Vagina (tissue), 2 donors: ENCODE measurements at regions not wholly inside any gene's neighbourhood (a gene's known extent, or its start where the extent isn't known, plus 50 kb on each side); places are given as distances from the start of the nearest gene placed in this dataset.

Experiments
- DNase-seq, 2 donors: peaks; one replicate each; pipeline ENCODE4 v3.0.0-alpha.2; 2017; ENCODE audit errors: extremely low spot score in 2 of 2
- H3K27ac ChIP-seq: fragments of 200-600 bp; sonication (generic); one replicate; pipeline ENCODE4 v1.5.1; 2019
- H3K27me3 ChIP-seq: fragments of 200-600 bp; sonication (generic); one replicate; pipeline ENCODE4 v1.5.1; 2019
- H3K36me3 ChIP-seq, 2 donors: fragments of 200-600 bp; sonication (generic); one replicate each; pipeline ENCODE4 v1.5.1; 2017 to 2019
- H3K4me1 ChIP-seq: fragments of 200-600 bp; sonication (generic); one replicate; pipeline ENCODE4 v1.5.1; 2019
- H3K4me3 ChIP-seq, 2 donors: fragments of 200-600 bp; sonication (generic); 1 replicate in 1 of 2; 2 replicates in 1 of 2; pipeline ENCODE4 v1.5.1; 2016 to 2019
- H3K9me3 ChIP-seq: fragments of 200-600 bp; sonication (generic); one replicate; pipeline ENCODE4 v1.5.1; 2019
- POLR2A ChIP-seq, 2 donors: fragments of 450-650 bp; IDR thresholded peaks; one replicate each; pipeline ENCODE4 v1.6.1; 2017; ENCODE audit warnings: antibody characterized with exemption in 2 of 2, mild to moderate bottlenecking in 2 of 2, moderate library complexity in 2 of 2
- POLR2AphosphoS5 ChIP-seq, 2 donors: sonication (generic); formaldehyde crosslinking; IDR thresholded peaks; one replicate each; pipeline ENCODE4 v1.9.0; 2017; ENCODE audit warnings: antibody characterized with exemption in 2 of 2, mild to moderate bottlenecking in 2 of 2, low read depth in 1 of 2; ENCODE audit not compliant: insufficient read depth in 1 of 2
- intact Hi-C: fragments of 100-400 bp; cut with DNase I; formaldehyde crosslinking; loops from one replicate; pipeline ENCODE4 v1.15.1; 2023
- TF ChIP-seq, protein P1 (sequence below), 3 experiments: fragments of 450-650 bp in 2 of 3; fragments of 200-600 bp in 1 of 3; sonication (generic) in 1 of 3; IDR thresholded peaks; one replicate each; pipeline ENCODE4 v1.5.1; 2017 to 2019; ENCODE audit warnings: antibody characterized with exemption in 3 of 3, mild to moderate bottlenecking in 2 of 3, moderate library complexity in 2 of 3

DNA sequence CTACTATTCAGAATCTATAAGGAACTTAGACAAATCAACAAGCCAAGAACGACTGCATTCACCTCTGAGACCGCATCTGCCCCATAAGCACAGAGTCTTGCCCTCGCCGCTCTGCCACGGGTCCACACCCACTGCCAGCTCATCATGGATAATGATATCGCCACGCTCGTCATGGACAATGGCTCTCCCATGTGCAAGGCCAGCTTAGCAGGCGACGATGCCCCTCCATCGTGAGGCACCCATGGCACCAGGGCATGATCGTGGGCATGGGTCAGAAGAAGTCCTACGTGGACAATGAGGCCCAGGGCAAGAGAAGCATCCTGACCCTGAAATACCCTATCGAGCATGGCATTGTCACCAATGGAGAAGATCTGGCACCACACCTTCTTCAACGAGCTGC is 92.1 kb upstream of the FXR1 start:
- no peak overlapping the region for H3K27ac ChIP-seq
- TF ChIP-seq, protein P1, sequence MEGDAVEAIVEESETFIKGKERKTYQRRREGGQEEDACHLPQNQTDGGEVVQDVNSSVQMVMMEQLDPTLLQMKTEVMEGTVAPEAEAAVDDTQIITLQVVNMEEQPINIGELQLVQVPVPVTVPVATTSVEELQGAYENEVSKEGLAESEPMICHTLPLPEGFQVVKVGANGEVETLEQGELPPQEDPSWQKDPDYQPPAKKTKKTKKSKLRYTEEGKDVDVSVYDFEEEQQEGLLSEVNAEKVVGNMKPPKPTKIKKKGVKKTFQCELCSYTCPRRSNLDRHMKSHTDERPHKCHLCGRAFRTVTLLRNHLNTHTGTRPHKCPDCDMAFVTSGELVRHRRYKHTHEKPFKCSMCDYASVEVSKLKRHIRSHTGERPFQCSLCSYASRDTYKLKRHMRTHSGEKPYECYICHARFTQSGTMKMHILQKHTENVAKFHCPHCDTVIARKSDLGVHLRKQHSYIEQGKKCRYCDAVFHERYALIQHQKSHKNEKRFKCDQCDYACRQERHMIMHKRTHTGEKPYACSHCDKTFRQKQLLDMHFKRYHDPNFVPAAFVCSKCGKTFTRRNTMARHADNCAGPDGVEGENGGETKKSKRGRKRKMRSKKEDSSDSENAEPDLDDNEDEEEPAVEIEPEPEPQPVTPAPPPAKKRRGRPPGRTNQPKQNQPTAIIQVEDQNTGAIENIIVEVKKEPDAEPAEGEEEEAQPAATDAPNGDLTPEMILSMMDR (IDR thresholded peaks at IDR 0.05): no peak
- H3K9me3 ChIP-seq: no peaks in the 10 kb centered on the region
- no peak overlapping the region for H3K4me3 ChIP-seq
- intact Hi-C loops: no loop called here
- no peak for DNase-seq
- H3K27me3 ChIP-seq: no peaks in the 10 kb centered on the region
- H3K36me3 ChIP-seq: no peaks in the 10 kb centered on the region
- H3K4me1 ChIP-seq: no peaks in the 10 kb centered on the region

DNA sequence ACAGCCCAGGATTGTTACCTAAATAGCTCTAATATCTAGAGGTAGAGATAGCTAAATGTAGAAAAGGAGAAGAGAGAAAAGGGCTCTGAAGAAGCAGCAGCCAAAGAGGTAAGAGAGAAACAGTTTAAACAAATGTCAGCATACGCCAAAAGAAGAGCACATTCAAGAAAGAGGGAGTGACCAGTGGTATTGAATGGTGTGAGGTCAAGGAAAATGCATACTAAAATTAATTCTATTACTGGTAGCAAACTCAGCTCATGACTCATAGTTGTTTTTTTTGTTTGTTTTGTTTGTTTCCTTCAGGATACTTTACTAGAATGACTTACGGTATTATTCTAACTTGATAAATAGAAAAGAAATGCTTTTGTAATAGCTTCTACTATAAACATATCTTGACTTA is 86.5 kb upstream of the FXR1 start:
- Histone ChIP-seq H3K4me1 (no peaks in the 10 kb centered on the region), H3K9me3 (no peaks in the 10 kb centered on the region), H3K27ac (no peak overlapping the region), H3K4me3 (no peak overlapping the region), H3K27me3 (no peaks in the 10 kb centered on the region), H3K36me3 (no peaks in the 10 kb centered on the region)
- intact Hi-C loops: no loop called here
- no peak for DNase-seq
- TF ChIP-seq POLR2A (IDR thresholded peaks at IDR 0.05) (no peak), POLR2AphosphoS5 (IDR thresholded peaks at IDR 0.05; ENCODE audit: insufficient read depth in 1 of 2, low read depth in 1 of 2) (no peak)
- TF ChIP-seq, protein P1 (IDR thresholded peaks at IDR 0.05): no peak

- Histone ChIP-seq H3K4me1 (no peaks in the 10 kb centered on the region), H3K27me3 (no peaks in the 10 kb centered on the region), H3K4me3 (no peak overlapping the region), H3K9me3 (no peaks in the 10 kb centered on the region), H3K36me3 (no peaks in the 10 kb centered on the region), H3K27ac (no peak overlapping the region)
- no peak for DNase-seq
- no peak for TF ChIP-seq POLR2AphosphoS5 (IDR thresholded peaks at IDR 0.05; ENCODE audit: insufficient read depth in 1 of 2, low read depth in 1 of 2)
- TF ChIP-seq, protein P1 (IDR thresholded peaks at IDR 0.05): no peak
- TF ChIP-seq POLR2A (IDR thresholded peaks at IDR 0.05): no peak
- intact Hi-C loops: no loop called here
These were observed 85.3 kb upstream of the FXR1 start for GRCh38 chr3:180827171-180827570.

GRCh38 chr3:180828001-180828720 is 84.3 kb upstream of the FXR1 start:
- Histone ChIP-seq H3K4me1 (no peaks in the 10 kb centered on the region), H3K4me3 (no peak overlapping the region), H3K36me3 (no peaks in the 10 kb centered on the region), H3K27me3 (no peaks in the 10 kb centered on the region), H3K27ac (no peak overlapping the region), H3K9me3 (no peaks in the 10 kb centered on the region)
- no peak for TF ChIP-seq POLR2A (IDR thresholded peaks at IDR 0.05)
- intact Hi-C loops: no loop called here
- no peak for DNase-seq

- Histone ChIP-seq H3K36me3 (no peaks in the 10 kb centered on the region), H3K27ac (no peak overlapping the region), H3K9me3 (no peaks in the 10 kb centered on the region), H3K4me1 (no peaks in the 10 kb centered on the region), H3K27me3 (no peaks in the 10 kb centered on the region), H3K4me3 (no peak overlapping the region)
- no peak for DNase-seq
- no peak for TF ChIP-seq POLR2AphosphoS5 (IDR thresholded peaks at IDR 0.05; ENCODE audit: insufficient read depth in 1 of 2, low read depth in 1 of 2)
- TF ChIP-seq, protein P1 (IDR thresholded peaks at IDR 0.05): no peak
- no peak for TF ChIP-seq POLR2A (IDR thresholded peaks at IDR 0.05)
- intact Hi-C loops: no loop called here
These were observed 83.6 kb upstream of the FXR1 start for GRCh38 chr3:180828723-180829408.
